ENCODE measurements at regions not wholly inside any gene's neighbourhood (a gene's known extent, or its start where the extent isn't known, plus 50 kb on each side); places are given as distances from the start of the nearest gene placed in this dataset.

DNA sequence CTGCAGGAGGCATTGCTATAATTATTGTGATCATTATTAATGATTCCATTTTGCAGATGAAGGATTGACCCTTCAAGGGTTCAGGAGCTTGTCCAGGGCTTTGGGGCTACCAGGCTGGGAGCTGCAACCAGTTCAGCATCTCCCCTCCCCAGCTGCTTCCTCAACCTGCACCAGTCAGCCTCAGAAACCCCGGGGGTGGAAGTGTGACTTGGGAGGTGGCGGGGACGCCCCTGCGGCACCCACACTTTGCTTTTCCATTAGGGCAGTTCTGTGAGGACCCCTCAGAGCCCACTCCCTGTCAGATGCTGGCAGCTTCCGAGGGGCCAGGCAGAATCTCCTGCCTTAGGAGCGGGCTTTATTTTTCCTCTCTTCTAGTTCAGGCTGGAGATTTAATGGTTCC, 85.6 kb downstream of the OLFM1 start:
- no peak for TF ChIP-seq CTCF (IDR thresholded peaks at IDR 0.05; ENCODE audit: poor library complexity, severe bottlenecking)
- TF ChIP-seq MXI1 (conservative IDR thresholded peaks at IDR 0.05; ENCODE audit: poor library complexity, severe bottlenecking) = no peak
- no peak for TF ChIP-seq RAD21 (conservative IDR thresholded peaks at IDR 0.05)
- no peak for TF ChIP-seq POLR2AphosphoS5 (IDR thresholded peaks at IDR 0.05)
- TF ChIP-seq SMC3 (conservative IDR thresholded peaks at IDR 0.05; ENCODE audit: poor library complexity) = no peak
- TF ChIP-seq EZH2 (IDR thresholded peaks at IDR 0.05; ENCODE audit: borderline replicate concordance, insufficient read depth, low read length, poor library complexity, severe bottlenecking) = no peak
- no peak for TF ChIP-seq TAF1 (IDR thresholded peaks at IDR 0.05; ENCODE audit: low read depth)
